HCT116 (cell line): ENCODE measurements at regions not wholly inside any gene's neighbourhood (a gene's known extent, or its start where the extent isn't known, plus 50 kb on each side); places are given as distances from the start of the nearest gene placed in this dataset.

Experiments used
- ATAC-seq: fragments of 200-7000 bp; cut with Tn5 transposase; 2 replicates; pipeline ENCODE4 v1.9.1; 2020; ENCODE audit warnings: mild to moderate bottlenecking, moderate library complexity
- BruUV-seq: library from RNA; stranded (reverse); fragments of 400-500 nt; replicated peaks from 2 replicates; lab custom pipeline; 2021; lab: Mats Ljungman, UMichigan
- CTCF ChIA-PET: fragments of 300-600 bp; sonication (Branson Sonifier 250); formaldehyde crosslinking; loops from one replicate; lab custom pipeline; 2021; ENCODE audit warnings: antibody characterized with exemption; lab: Charles Lee
- POLR2A ChIA-PET: fragments of 300-600, 350-600 bp; sonication (Branson Sonifier 250); formaldehyde crosslinking; loops from one replicate; lab custom pipeline; 2021; ENCODE audit warnings: antibody characterized with exemption; lab: Charles Lee
- RAD21 ChIA-PET, 2 experiments: fragments of 300-600 bp; sonication (Branson Sonifier 250); formaldehyde crosslinking; loops; one replicate each; lab custom pipeline; 2023; ENCODE audit warnings: low total read pairs in 2 of 2; ENCODE audit not compliant: uncharacterized antibody in 2 of 2, unreplicated experiment in 2 of 2, low non-redundant PET in 1 of 2; lab: Charles Lee
- DNase-seq: peaks from one replicate; pipeline ENCODE4 v3.0.0-alpha.2; 2010; ENCODE audit warnings: low read depth, low spot score
- H2AFZ ChIP-seq: fragments of 200-600 bp; shearing (Covaris generic), sonication (generic); 2 replicates; pipeline ENCODE4 v1.6.1; 2017; ENCODE audit warnings: low read depth, mixed run types, mixed read lengths, antibody characterized with exemption, low read length; ENCODE audit not compliant: poor library complexity, severe bottlenecking
- H3K27ac ChIP-seq: 2 replicates; pipeline ENCODE4 v1.5.1; 2012; ENCODE audit warnings: low read depth, low read length
- H3K27me3 ChIP-seq: fragments of 200-600 bp; sonication (generic); 2 replicates; pipeline ENCODE4 v1.6.1; 2016; ENCODE audit warnings: mixed run types, low read length, mixed read lengths; ENCODE audit not compliant: insufficient read depth
- H3K36me3 ChIP-seq, 2 experiments: fragments of 200-500 bp in 1 of 2; fragments of 200-600 bp in 1 of 2; sonication (Bioruptor generic) in 1 of 2; sonication (generic) in 1 of 2; 2 replicates each; pipeline versions ENCODE4 v1.5.1 to v1.6.1; 2014 to 2016; ENCODE audit warnings: low read length in 2 of 2, inconsistent platforms in 1 of 2, mixed read lengths in 1 of 2, mixed run types in 1 of 2; ENCODE audit not compliant: insufficient read depth in 2 of 2, control insufficient read depth in 1 of 2
- H3K4me1 ChIP-seq, 2 experiments: fragments of 200-600 bp in 1 of 2; sonication (generic) in 1 of 2; 2 replicates each; pipeline versions ENCODE4 v1.5.1 to v1.6.1; 2012 to 2017; ENCODE audit warnings: low read length in 2 of 2, inconsistent platforms in 1 of 2, mild to moderate bottlenecking in 1 of 2, mixed read lengths in 1 of 2, mixed run types in 1 of 2, moderate library complexity in 1 of 2; ENCODE audit not compliant: insufficient read depth in 2 of 2, control insufficient read depth in 1 of 2
- H3K4me2 ChIP-seq: fragments of 200-600 bp; sonication (generic); 2 replicates; pipeline ENCODE4 v1.6.1; 2017; ENCODE audit warnings: mixed run types, low read length, mixed read lengths
- H3K4me3 ChIP-seq, 2 experiments: fragments of 200-600 bp in 1 of 2; sonication (generic) in 1 of 2; replicated peaks in 1 of 2; 2 replicates each; pipeline ENCODE4 v1.5.1; 2011 to 2016; ENCODE audit warnings: low read length in 2 of 2, control low read depth in 1 of 2, low read depth in 1 of 2, mild to moderate bottlenecking in 1 of 2, mixed read lengths in 1 of 2, mixed run types in 1 of 2
- H3K79me2 ChIP-seq: fragments of 200-600 bp; sonication (generic); 2 replicates; pipeline ENCODE4 v1.6.1; 2017; ENCODE audit warnings: mild to moderate bottlenecking, mixed run types, low read length, moderate library complexity, mixed read lengths; ENCODE audit not compliant: insufficient read depth
- H3K9ac ChIP-seq: fragments of 200-600 bp; sonication (generic); 2 replicates; pipeline ENCODE4 v1.6.1; 2016; ENCODE audit warnings: low read length, mixed read lengths
- H3K9me2 ChIP-seq: fragments of 200-600 bp; sonication (generic), shearing (Covaris generic); 2 replicates; pipeline ENCODE4 v1.6.1; 2017; ENCODE audit warnings: mixed run types, mild to moderate bottlenecking, moderate library complexity; ENCODE audit not compliant: insufficient read depth
- H3K9me3 ChIP-seq, 2 experiments: fragments of 200-500 bp in 1 of 2; fragments of 200-600 bp in 1 of 2; sonication (Bioruptor generic) in 1 of 2; sonication (generic) in 1 of 2; 2 replicates each; pipeline ENCODE4 v1.6.1; 2014 to 2017; ENCODE audit warnings: low read length in 2 of 2, mixed read lengths in 2 of 2, inconsistent platforms in 1 of 2, low read depth in 1 of 2, mild to moderate bottlenecking in 1 of 2, mixed run types in 1 of 2, moderate library complexity in 1 of 2; ENCODE audit not compliant: control insufficient read depth in 1 of 2, insufficient read depth in 1 of 2
- H4K20me1 ChIP-seq: fragments of 200-600 bp; sonication (generic), shearing (Covaris generic); 2 replicates; pipeline ENCODE4 v1.6.1; 2017; ENCODE audit warnings: mixed run types, mild to moderate bottlenecking, moderate library complexity; ENCODE audit not compliant: insufficient read depth
- CEBPB ChIP-seq: IDR thresholded peaks from 2 replicates; pipeline ENCODE4 v1.6.1; 2012; ENCODE audit warnings: low read depth
- FOSL1 ChIP-seq: IDR thresholded peaks from 2 replicates; pipeline ENCODE4 v1.6.1; 2012; ENCODE audit warnings: low read depth
- JUND ChIP-seq: IDR thresholded peaks from 2 replicates; pipeline ENCODE4 v1.6.1; 2012
- POLR2AphosphoS5 ChIP-seq: IDR thresholded peaks from 2 replicates; pipeline ENCODE4 v1.6.1; 2011; ENCODE audit warnings: mild to moderate bottlenecking, low read depth, low read length, moderate library complexity
- TCF7L2 ChIP-seq: IDR thresholded peaks from 2 replicates; pipeline ENCODE4 v1.7.0; 2011; ENCODE audit warnings: borderline replicate concordance, inconsistent platforms; ENCODE audit not compliant: insufficient read depth, insufficient read length; ENCODE audit errors: extremely low read depth
- intact Hi-C: fragments of 100-400 bp; cut with micrococcal nuclease; formaldehyde crosslinking; loops from 2 replicates; pipeline ENCODE4 v1.10.0; 2022
- TF ChIP-seq, protein P1 (sequence below): IDR thresholded peaks from 2 replicates; pipeline ENCODE4 v1.6.1; 2011; ENCODE audit warnings: mild to moderate bottlenecking, low read length, moderate library complexity; ENCODE audit not compliant: insufficient replicate concordance; ENCODE audit errors: extremely low read depth
- TF ChIP-seq, protein P2 (sequence below): IDR thresholded peaks from 2 replicates; pipeline ENCODE4 v1.6.1; 2012; ENCODE audit warnings: low read depth
- TF ChIP-seq, protein P3 (sequence below), 3 experiments: fragments of 200-600 bp in 1 of 3; sonication (generic) in 1 of 3; IDR thresholded peaks in 2 of 3; conservative IDR thresholded peaks in 1 of 3; 2 replicates each; pipeline ENCODE4 v1.5.1; 2012 to 2017; ENCODE audit warnings: low read depth in 2 of 3, low read length in 2 of 3, antibody characterized with exemption in 1 of 3, borderline replicate concordance in 1 of 3, control low read depth in 1 of 3, mild to moderate bottlenecking in 1 of 3, mixed read lengths in 1 of 3, mixed run types in 1 of 3, moderate library complexity in 1 of 3; ENCODE audit not compliant: insufficient read depth in 1 of 3

DNA sequence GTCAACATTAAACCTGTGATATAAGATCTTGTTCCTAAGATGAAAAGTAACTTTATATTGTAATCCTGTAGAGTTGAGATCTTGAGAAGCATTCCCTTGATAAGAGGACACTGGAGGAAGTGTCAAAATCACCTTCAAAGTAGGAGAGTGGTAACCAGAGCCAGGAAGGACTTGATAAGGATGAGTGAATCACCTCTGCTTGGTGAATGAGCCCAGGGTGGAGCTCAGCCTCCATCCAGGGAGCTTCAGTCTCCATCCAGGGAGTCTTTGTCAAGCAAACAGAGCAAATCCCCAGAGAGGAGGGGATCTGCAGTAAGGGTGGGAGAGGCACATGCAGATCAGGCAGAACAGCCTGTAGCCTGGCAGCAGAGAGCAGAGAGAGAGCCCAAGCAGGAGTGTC lies 167.1 kb upstream of the SIX2 start (continued):
- TF ChIP-seq, protein P1, sequence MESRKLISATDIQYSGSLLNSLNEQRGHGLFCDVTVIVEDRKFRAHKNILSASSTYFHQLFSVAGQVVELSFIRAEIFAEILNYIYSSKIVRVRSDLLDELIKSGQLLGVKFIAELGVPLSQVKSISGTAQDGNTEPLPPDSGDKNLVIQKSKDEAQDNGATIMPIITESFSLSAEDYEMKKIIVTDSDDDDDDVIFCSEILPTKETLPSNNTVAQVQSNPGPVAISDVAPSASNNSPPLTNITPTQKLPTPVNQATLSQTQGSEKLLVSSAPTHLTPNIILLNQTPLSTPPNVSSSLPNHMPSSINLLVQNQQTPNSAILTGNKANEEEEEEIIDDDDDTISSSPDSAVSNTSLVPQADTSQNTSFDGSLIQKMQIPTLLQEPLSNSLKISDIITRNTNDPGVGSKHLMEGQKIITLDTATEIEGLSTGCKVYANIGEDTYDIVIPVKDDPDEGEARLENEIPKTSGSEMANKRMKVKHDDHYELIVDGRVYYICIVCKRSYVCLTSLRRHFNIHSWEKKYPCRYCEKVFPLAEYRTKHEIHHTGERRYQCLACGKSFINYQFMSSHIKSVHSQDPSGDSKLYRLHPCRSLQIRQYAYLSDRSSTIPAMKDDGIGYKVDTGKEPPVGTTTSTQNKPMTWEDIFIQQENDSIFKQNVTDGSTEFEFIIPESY, result no peak
- no peak for TF ChIP-seq CEBPB
- no peak for TF ChIP-seq POLR2AphosphoS5
- TF ChIP-seq, protein P2, sequence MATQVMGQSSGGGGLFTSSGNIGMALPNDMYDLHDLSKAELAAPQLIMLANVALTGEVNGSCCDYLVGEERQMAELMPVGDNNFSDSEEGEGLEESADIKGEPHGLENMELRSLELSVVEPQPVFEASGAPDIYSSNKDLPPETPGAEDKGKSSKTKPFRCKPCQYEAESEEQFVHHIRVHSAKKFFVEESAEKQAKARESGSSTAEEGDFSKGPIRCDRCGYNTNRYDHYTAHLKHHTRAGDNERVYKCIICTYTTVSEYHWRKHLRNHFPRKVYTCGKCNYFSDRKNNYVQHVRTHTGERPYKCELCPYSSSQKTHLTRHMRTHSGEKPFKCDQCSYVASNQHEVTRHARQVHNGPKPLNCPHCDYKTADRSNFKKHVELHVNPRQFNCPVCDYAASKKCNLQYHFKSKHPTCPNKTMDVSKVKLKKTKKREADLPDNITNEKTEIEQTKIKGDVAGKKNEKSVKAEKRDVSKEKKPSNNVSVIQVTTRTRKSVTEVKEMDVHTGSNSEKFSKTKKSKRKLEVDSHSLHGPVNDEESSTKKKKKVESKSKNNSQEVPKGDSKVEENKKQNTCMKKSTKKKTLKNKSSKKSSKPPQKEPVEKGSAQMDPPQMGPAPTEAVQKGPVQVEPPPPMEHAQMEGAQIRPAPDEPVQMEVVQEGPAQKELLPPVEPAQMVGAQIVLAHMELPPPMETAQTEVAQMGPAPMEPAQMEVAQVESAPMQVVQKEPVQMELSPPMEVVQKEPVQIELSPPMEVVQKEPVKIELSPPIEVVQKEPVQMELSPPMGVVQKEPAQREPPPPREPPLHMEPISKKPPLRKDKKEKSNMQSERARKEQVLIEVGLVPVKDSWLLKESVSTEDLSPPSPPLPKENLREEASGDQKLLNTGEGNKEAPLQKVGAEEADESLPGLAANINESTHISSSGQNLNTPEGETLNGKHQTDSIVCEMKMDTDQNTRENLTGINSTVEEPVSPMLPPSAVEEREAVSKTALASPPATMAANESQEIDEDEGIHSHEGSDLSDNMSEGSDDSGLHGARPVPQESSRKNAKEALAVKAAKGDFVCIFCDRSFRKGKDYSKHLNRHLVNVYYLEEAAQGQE, result no peak

DNA sequence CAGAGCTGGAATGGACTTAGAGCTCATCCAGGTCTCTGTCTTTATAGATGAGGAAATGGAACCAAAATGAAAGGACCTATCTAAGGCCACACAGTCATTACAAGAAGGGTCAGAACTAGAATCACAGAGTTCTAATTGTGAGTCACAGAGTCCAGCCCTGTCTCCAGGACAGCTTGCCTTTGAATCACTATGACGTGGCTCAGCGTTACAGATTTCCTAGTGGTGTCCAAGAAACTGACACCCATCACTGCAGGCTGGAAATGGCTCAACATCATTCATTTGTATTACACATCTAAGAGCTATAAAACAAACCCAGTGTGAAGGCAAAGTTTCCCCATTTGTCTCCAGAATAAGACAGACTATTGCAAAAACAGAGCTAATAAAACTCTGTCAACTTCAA lies 164.3 kb upstream of the SIX2 start:
- Histone ChIP-seq H3K9me3 (no peaks in the 10 kb centered on the region), H3K4me3 (no peak overlapping the region), H3K9me2 (0 out of 2 replicates have a peak, but pooled peaks cover 4% of the 10 kb centered on the region), H3K4me1 (peaks cover 0 to 9% of the 10 kb centered on the region in 2 experiments; a peak in 2 of 4 replicates), H4K20me1 (no peaks in the 10 kb centered on the region), H3K27ac (no peak overlapping the region), H2AFZ (no peak overlapping the region), H3K27me3 (no peaks in the 10 kb centered on the region), H3K36me3 (no peaks in the 10 kb centered on the region), H3K4me2 (peak overlapping the region; percentile 11; the same call in 1 of the 2 replicates), H3K79me2 (no peaks in the 10 kb centered on the region), H3K9ac (no peak overlapping the region)
- TF ChIP-seq POLR2AphosphoS5 (no peak), FOSL1 (peak; percentile 74; the same call in 1 of the 2 replicates), TCF7L2 (no peak), JUND (peak; percentile 44)
- TF ChIP-seq, protein P3, sequence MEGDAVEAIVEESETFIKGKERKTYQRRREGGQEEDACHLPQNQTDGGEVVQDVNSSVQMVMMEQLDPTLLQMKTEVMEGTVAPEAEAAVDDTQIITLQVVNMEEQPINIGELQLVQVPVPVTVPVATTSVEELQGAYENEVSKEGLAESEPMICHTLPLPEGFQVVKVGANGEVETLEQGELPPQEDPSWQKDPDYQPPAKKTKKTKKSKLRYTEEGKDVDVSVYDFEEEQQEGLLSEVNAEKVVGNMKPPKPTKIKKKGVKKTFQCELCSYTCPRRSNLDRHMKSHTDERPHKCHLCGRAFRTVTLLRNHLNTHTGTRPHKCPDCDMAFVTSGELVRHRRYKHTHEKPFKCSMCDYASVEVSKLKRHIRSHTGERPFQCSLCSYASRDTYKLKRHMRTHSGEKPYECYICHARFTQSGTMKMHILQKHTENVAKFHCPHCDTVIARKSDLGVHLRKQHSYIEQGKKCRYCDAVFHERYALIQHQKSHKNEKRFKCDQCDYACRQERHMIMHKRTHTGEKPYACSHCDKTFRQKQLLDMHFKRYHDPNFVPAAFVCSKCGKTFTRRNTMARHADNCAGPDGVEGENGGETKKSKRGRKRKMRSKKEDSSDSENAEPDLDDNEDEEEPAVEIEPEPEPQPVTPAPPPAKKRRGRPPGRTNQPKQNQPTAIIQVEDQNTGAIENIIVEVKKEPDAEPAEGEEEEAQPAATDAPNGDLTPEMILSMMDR (IDR thresholded peaks at IDR 0.05 in 2 of 3, conservative IDR thresholded peaks at IDR 0.05 in 1 of 3; ENCODE audit: borderline replicate concordance in 1 of 3, insufficient read depth in 1 of 3, low read depth in 2 of 3, low read length in 2 of 3), result 0 out of 6 replicates have a peak, but pooled peaks of 2 of the 3 experiments have one; percentile 13 to 20
- ChIA-PET CTCF (interaction anchor here (1.0 to 1.1 kb wide), 2 partner anchors 9 to 11 kb away, joined by 3 to 4 read pairs; no protein-coding TSS in a partner anchor), RAD21 (no interaction called here), POLR2A (no interaction called here)
- ATAC-seq (peak; percentile 89), DNase-seq (peak; percentile 59)
- BruUV-seq, result no TSS peak
- intact Hi-C loops, result no loop called here
